ENCODE measurements at regions not wholly inside any gene's neighbourhood (a gene's known extent, or its start where the extent isn't known, plus 50 kb on each side); places are given as distances from the start of the nearest gene placed in this dataset.

- H3K9ac ChIP-seq (replicated peaks; ENCODE audit: extremely low read depth, insufficient read depth, low read length) = no peak overlapping the region
- BruUV-seq (replicated peaks) = no TSS peak
- POLR2A ChIA-PET = no interaction called here
- no peaks in the 10 kb centered on the region for H3K9me3 ChIP-seq (replicated peaks; ENCODE audit: control insufficient read depth, insufficient read depth, low read length)
- no peak overlapping the region for H3K27ac ChIP-seq (ENCODE audit: insufficient read depth, low read depth, low read length)
- DNase-seq (ENCODE audit: low read depth, low spot score) (no peak), FAIRE-seq (no peak)
- dilution Hi-C loops (cut with MboI; ENCODE audit: extremely low pct_ligation_motif_present, low sequenced_read_pairs) = no loop called here
- no peaks in the 10 kb centered on the region for H3K4me1 ChIP-seq (ENCODE audit: control insufficient read depth, extremely low read depth, insufficient read depth, low read length)
- no peak overlapping the region for H2AFZ ChIP-seq (ENCODE audit: low read depth, low read length)
- H3K27me3 ChIP-seq (ENCODE audit: control insufficient read depth in 2 of 2, insufficient read depth in 2 of 2, low read length in 2 of 2) = no peaks in the 10 kb centered on the region
- TF ChIP-seq FOS (IDR thresholded peaks at IDR 0.05; ENCODE audit: borderline replicate concordance, insufficient read depth, low read length) (no peak), JUN (IDR thresholded peaks at IDR 0.05; ENCODE audit: borderline replicate concordance, insufficient read depth, insufficient read length, low read depth) (no peak), POLR2A (IDR thresholded peaks at IDR 0.05; ENCODE audit: low read depth, low read length) (no peak)
- CTCF ChIA-PET = no interaction called here
- intact Hi-C loops (cut with micrococcal nuclease) = no loop called here
- no peak overlapping the region for H3K4me2 ChIP-seq (ENCODE audit: insufficient read depth, low read length)
- H3K4me3 ChIP-seq (replicated peaks in 1 of 3; ENCODE audit: insufficient read depth in 1 of 3, low read depth in 1 of 3, low read length in 3 of 3) = no peak overlapping the region
- no peaks in the 10 kb centered on the region for H3K36me3 ChIP-seq (ENCODE audit: control insufficient read depth in 2 of 2, extremely low read depth in 1 of 2, insufficient read depth in 2 of 2, low read length in 2 of 2)
- no peaks in the 10 kb centered on the region for H4K20me1 ChIP-seq (replicated peaks; ENCODE audit: control insufficient read depth, extremely low read depth, insufficient read depth, low read length)
- H3K79me2 ChIP-seq (ENCODE audit: control insufficient read depth, insufficient read depth, low read length) = no peaks in the 10 kb centered on the region
- no peaks in the 10 kb centered on the region for H3K9me1 ChIP-seq (replicated peaks; ENCODE audit: control insufficient read depth, extremely low read depth, insufficient read depth, low read length)
Observed at GRCh38 chr6:8888468-8888867, 453.1 kb upstream of the SLC35B3 start.

- CTCF ChIA-PET = no interaction called here
- Histone ChIP-seq H3K4me2 (ENCODE audit: insufficient read depth, low read length) (no peak overlapping the region), H3K4me3 (replicated peaks in 1 of 3; ENCODE audit: insufficient read depth in 1 of 3, low read depth in 1 of 3, low read length in 3 of 3) (no peak overlapping the region), H3K4me1 (ENCODE audit: control insufficient read depth, extremely low read depth, insufficient read depth, low read length) (no peaks in the 10 kb centered on the region), H4K20me1 (replicated peaks; ENCODE audit: control insufficient read depth, extremely low read depth, insufficient read depth, low read length) (no peaks in the 10 kb centered on the region), H3K79me2 (ENCODE audit: control insufficient read depth, insufficient read depth, low read length) (no peaks in the 10 kb centered on the region), H3K36me3 (ENCODE audit: control insufficient read depth in 2 of 2, extremely low read depth in 1 of 2, insufficient read depth in 2 of 2, low read length in 2 of 2) (no peaks in the 10 kb centered on the region), H3K9ac (replicated peaks; ENCODE audit: extremely low read depth, insufficient read depth, low read length) (no peak overlapping the region), H3K27me3 (ENCODE audit: control insufficient read depth in 2 of 2, insufficient read depth in 2 of 2, low read length in 2 of 2) (no peaks in the 10 kb centered on the region), H2AFZ (ENCODE audit: low read depth, low read length) (no peak overlapping the region), H3K9me1 (replicated peaks; ENCODE audit: control insufficient read depth, extremely low read depth, insufficient read depth, low read length) (no peaks in the 10 kb centered on the region), H3K27ac (ENCODE audit: insufficient read depth, low read depth, low read length) (no peak overlapping the region), H3K9me3 (replicated peaks; ENCODE audit: control insufficient read depth, insufficient read depth, low read length) (no peaks in the 10 kb centered on the region)
- TF ChIP-seq FOS (IDR thresholded peaks at IDR 0.05; ENCODE audit: borderline replicate concordance, insufficient read depth, low read length) = no peak
- no peak for TF ChIP-seq POLR2AphosphoS5 (IDR thresholded peaks at IDR 0.05; ENCODE audit: insufficient read depth, low read depth, low read length)
- TF ChIP-seq JUN (IDR thresholded peaks at IDR 0.05; ENCODE audit: borderline replicate concordance, insufficient read depth, insufficient read length, low read depth) = no peak
- TF ChIP-seq POLR2A (IDR thresholded peaks at IDR 0.05; ENCODE audit: low read depth, low read length) = no peak
- TF ChIP-seq CTCF (IDR thresholded peaks at IDR 0.05; ENCODE audit: extremely low read depth in 1 of 2, insufficient read depth in 1 of 2, low read depth in 1 of 2, low read length in 2 of 2) = no peak
- no peak for TF ChIP-seq MYC (IDR thresholded peaks at IDR 0.05; ENCODE audit: low read depth, low read length)
- TF ChIP-seq EZH2 (IDR thresholded peaks at IDR 0.05; ENCODE audit: borderline replicate concordance, low read depth, low read length, severe bottlenecking) = no peak
- TF ChIP-seq MAX (IDR thresholded peaks at IDR 0.05; ENCODE audit: insufficient read depth, insufficient read length) = no peak
- TF ChIP-seq GATA2 (IDR thresholded peaks at IDR 0.05; ENCODE audit: insufficient read depth, insufficient read length, low read depth, low read length) = no peak
- POLR2A ChIA-PET = no interaction called here
- BruUV-seq (replicated peaks) = no TSS peak
- DNase-seq (ENCODE audit: low read depth, low spot score) = no peak
- dilution Hi-C loops (cut with MboI; ENCODE audit: extremely low pct_ligation_motif_present, low sequenced_read_pairs) = no loop called here
- no peak for FAIRE-seq
- intact Hi-C loops (cut with micrococcal nuclease) = no loop called here
Observed at GRCh38 chr6:8881663-8882062, 446.3 kb upstream of the SLC35B3 start.
